Endothelial cell of umbilical vein (primary cell): ENCODE measurements at regions not wholly inside any gene's neighbourhood (a gene's known extent, or its start where the extent isn't known, plus 50 kb on each side); places are given as distances from the start of the nearest gene placed in this dataset.

ENCODE experiments used
- EZH2 ChIP-seq: IDR thresholded peaks from 2 replicates; pipeline ENCODE4 v1.6.1; 2012; ENCODE audit warnings: borderline replicate concordance, low read depth, mild to moderate bottlenecking, moderate library complexity, low read length, inconsistent platforms; ENCODE audit not compliant: severe bottlenecking
- GATA2 ChIP-seq: IDR thresholded peaks from 2 replicates; pipeline ENCODE4 v1.7.0; 2011; ENCODE audit warnings: low read depth, mild to moderate bottlenecking, moderate library complexity, mixed read lengths, low read length; ENCODE audit not compliant: insufficient read length, insufficient read depth
- JUN ChIP-seq: IDR thresholded peaks from 2 replicates; pipeline ENCODE4 v1.6.1; 2011; ENCODE audit warnings: borderline replicate concordance, low read depth; ENCODE audit not compliant: insufficient read length, insufficient read depth
- MYC ChIP-seq: IDR thresholded peaks from one replicate; pipeline ENCODE4 v1.6.1; 2011; ENCODE audit warnings: mild to moderate bottlenecking, low read depth, low read length
- POLR2A ChIP-seq: IDR thresholded peaks from 2 replicates; pipeline ENCODE4 v1.6.1; 2012; ENCODE audit warnings: low read depth, mild to moderate bottlenecking, control low read depth, low read length
- POLR2AphosphoS5 ChIP-seq: IDR thresholded peaks from 2 replicates; pipeline ENCODE4 v1.6.1; 2012; ENCODE audit warnings: low read depth, mild to moderate bottlenecking, control low read depth, low read length, moderate library complexity; ENCODE audit not compliant: insufficient read depth
- TF ChIP-seq, protein P1 (sequence below), 2 donors: IDR thresholded peaks; 1 replicate in 1 of 2; 2 replicates in 1 of 2; pipeline ENCODE4 v1.5.1; 2011; ENCODE audit warnings: low read length in 2 of 2, mild to moderate bottlenecking in 2 of 2, moderate library complexity in 2 of 2, control low read depth in 1 of 2, inconsistent platforms in 1 of 2, low read depth in 1 of 2; ENCODE audit not compliant: insufficient read depth in 1 of 2; ENCODE audit errors: extremely low read depth in 1 of 2
- TF ChIP-seq, protein P2 (sequence below): IDR thresholded peaks from 2 replicates; pipeline ENCODE4 v1.6.1; 2011; ENCODE audit not compliant: insufficient read depth, insufficient read length

DNA sequence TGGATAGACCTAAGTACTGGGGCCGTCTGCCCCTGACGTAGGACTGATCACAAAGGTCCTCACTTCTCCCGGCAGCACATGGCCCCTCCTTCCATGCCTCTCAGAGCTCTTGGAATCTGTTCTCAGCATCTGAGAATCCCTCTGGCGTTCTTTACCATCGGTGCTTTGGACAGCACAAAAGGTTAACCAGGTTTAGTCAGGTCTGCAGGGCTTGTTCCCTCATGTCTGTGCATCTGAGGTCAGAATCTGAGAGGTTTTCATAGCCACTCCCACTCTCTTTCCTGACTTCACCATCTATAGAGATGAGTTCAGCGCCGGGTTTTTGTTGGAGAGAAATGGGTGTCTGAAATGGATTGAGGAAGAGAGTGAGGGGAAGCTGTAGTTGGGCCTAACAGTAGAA lies 130.0 kb upstream of the ARHGAP5 start:
- TF ChIP-seq POLR2A = no peak
- TF ChIP-seq POLR2AphosphoS5 = no peak
- TF ChIP-seq, protein P1, sequence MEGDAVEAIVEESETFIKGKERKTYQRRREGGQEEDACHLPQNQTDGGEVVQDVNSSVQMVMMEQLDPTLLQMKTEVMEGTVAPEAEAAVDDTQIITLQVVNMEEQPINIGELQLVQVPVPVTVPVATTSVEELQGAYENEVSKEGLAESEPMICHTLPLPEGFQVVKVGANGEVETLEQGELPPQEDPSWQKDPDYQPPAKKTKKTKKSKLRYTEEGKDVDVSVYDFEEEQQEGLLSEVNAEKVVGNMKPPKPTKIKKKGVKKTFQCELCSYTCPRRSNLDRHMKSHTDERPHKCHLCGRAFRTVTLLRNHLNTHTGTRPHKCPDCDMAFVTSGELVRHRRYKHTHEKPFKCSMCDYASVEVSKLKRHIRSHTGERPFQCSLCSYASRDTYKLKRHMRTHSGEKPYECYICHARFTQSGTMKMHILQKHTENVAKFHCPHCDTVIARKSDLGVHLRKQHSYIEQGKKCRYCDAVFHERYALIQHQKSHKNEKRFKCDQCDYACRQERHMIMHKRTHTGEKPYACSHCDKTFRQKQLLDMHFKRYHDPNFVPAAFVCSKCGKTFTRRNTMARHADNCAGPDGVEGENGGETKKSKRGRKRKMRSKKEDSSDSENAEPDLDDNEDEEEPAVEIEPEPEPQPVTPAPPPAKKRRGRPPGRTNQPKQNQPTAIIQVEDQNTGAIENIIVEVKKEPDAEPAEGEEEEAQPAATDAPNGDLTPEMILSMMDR (IDR thresholded peaks at IDR 0.05; ENCODE audit: extremely low read depth in 1 of 2, insufficient read depth in 1 of 2, low read depth in 1 of 2, low read length in 2 of 2) = no peak
- no peak for TF ChIP-seq JUN
- no peak for TF ChIP-seq EZH2
- no peak for TF ChIP-seq MYC
- TF ChIP-seq, protein P2, sequence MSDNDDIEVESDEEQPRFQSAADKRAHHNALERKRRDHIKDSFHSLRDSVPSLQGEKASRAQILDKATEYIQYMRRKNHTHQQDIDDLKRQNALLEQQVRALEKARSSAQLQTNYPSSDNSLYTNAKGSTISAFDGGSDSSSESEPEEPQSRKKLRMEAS = no peak
- no peak for TF ChIP-seq GATA2
